GM12878 (cell line): ENCODE measurements at regions not wholly inside any gene's neighbourhood (a gene's known extent, or its start where the extent isn't known, plus 50 kb on each side); places are given as distances from the start of the nearest gene placed in this dataset.

Experiments used
- CTCF ChIP-seq, 3 experiments: IDR thresholded peaks in 2 of 3; conservative IDR thresholded peaks in 1 of 3; 2 replicates each; pipeline ENCODE4 v1.5.1; 2011; ENCODE audit warnings: low read depth in 3 of 3, low read length in 3 of 3, mild to moderate bottlenecking in 3 of 3, control low read depth in 2 of 3, moderate library complexity in 2 of 3, inconsistent platforms in 1 of 3, mixed read lengths in 1 of 3; ENCODE audit not compliant: control insufficient read depth in 2 of 3, insufficient read depth in 1 of 3; ENCODE audit errors: extremely low read depth in 1 of 3
- EZH2 ChIP-seq: IDR thresholded peaks from 2 replicates; pipeline ENCODE4 v1.6.1; 2012; ENCODE audit warnings: low read depth, mild to moderate bottlenecking, control low read depth, inconsistent platforms, low read length, borderline replicate concordance; ENCODE audit not compliant: control insufficient read depth
- GABPA ChIP-seq: IDR thresholded peaks from 2 replicates; pipeline ENCODE4 v1.6.1; 2014; ENCODE audit warnings: antibody characterized with exemption, low read depth, mild to moderate bottlenecking, inconsistent platforms
- NFYA ChIP-seq: IDR thresholded peaks from 2 replicates; pipeline ENCODE4 v1.6.1; 2011; ENCODE audit warnings: low read depth, mild to moderate bottlenecking, low read length, improper control_type of control experiment, borderline replicate concordance
- RAD21 ChIP-seq: IDR thresholded peaks from 2 replicates; pipeline ENCODE4 v1.6.1; 2011; ENCODE audit warnings: mild to moderate bottlenecking, low read depth, low read length, moderate library complexity; ENCODE audit not compliant: insufficient read depth
- RELA ChIP-seq: fragments of 450-650 bp; IDR thresholded peaks from 2 replicates; pipeline ENCODE4 v1.8.0; 2014; ENCODE audit warnings: borderline replicate concordance; ENCODE audit not compliant: partially characterized antibody
- RFX5 ChIP-seq: IDR thresholded peaks from 2 replicates; pipeline ENCODE4 v1.6.1; 2011; ENCODE audit warnings: low read depth, low read length, improper control_type of control experiment
- SREBF1 ChIP-seq: IDR thresholded peaks from 2 replicates; pipeline ENCODE4 v1.6.1; 2012; ENCODE audit warnings: mild to moderate bottlenecking, low read length
- USF2 ChIP-seq: IDR thresholded peaks from 2 replicates; pipeline ENCODE4 v1.6.1; 2011; ENCODE audit warnings: low read depth, low read length, improper control_type of control experiment, borderline replicate concordance
- TF ChIP-seq, protein P1 (sequence below): fragments of 450-650 bp; IDR thresholded peaks from 2 replicates; pipeline ENCODE4 v1.6.1; 2016; ENCODE audit warnings: mild to moderate bottlenecking

- TF ChIP-seq CTCF (IDR thresholded peaks at IDR 0.05 in 2 of 3, conservative IDR thresholded peaks at IDR 0.05 in 1 of 3; ENCODE audit: control insufficient read depth in 2 of 3, extremely low read depth in 1 of 3, insufficient read depth in 1 of 3, low read depth in 3 of 3, low read length in 3 of 3) (no peak), GABPA (no peak), RFX5 (no peak), NFYA (no peak), RAD21 (no peak), RELA (no peak), SREBF1 (no peak), USF2 (no peak), EZH2 (no peak)
- TF ChIP-seq, protein P1, sequence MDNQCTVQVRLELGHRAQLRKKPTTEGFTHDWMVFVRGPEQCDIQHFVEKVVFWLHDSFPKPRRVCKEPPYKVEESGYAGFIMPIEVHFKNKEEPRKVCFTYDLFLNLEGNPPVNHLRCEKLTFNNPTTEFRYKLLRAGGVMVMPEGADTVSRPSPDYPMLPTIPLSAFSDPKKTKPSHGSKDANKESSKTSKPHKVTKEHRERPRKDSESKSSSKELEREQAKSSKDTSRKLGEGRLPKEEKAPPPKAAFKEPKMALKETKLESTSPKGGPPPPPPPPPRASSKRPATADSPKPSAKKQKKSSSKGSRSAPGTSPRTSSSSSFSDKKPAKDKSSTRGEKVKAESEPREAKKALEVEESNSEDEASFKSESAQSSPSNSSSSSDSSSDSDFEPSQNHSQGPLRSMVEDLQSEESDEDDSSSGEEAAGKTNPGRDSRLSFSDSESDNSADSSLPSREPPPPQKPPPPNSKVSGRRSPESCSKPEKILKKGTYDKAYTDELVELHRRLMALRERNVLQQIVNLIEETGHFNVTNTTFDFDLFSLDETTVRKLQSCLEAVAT = no peak
Measured at GRCh38 chr2:173666171-173666888, 298.8 kb downstream of the SP3 start.
